NCI-H1436 treated with DMSO at 0.1 percent for 48 hours (cell line): ENCODE measurements at regions not wholly inside any gene's neighbourhood (a gene's known extent, or its start where the extent isn't known, plus 50 kb on each side); places are given as distances from the start of the nearest gene placed in this dataset.

ENCODE experiments used
- DNase-seq: peaks from one replicate; lab custom pipeline; 2025; lab: John Stamatoyannopoulos, UW

DNA sequence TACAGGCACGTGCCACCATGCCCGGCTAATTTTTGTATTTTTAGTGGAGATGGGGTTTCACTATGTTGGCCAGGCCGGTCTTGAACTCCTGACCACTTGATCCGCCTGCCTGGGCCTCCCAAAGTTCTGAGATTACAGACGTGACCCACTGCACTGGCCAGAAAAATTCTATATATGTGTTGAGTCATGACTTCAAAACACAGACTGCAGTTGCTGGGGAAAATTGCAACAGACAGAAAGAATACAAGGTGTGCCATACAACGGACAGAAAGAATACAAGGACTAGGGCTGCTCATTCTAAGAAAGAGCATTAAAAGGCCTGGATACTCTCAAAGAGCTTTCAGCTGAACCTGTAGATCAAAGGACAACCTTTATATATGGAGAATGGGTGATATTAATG lies 109.6 kb upstream of the ACSL4 start:
- DNase-seq, result no peak

DNA sequence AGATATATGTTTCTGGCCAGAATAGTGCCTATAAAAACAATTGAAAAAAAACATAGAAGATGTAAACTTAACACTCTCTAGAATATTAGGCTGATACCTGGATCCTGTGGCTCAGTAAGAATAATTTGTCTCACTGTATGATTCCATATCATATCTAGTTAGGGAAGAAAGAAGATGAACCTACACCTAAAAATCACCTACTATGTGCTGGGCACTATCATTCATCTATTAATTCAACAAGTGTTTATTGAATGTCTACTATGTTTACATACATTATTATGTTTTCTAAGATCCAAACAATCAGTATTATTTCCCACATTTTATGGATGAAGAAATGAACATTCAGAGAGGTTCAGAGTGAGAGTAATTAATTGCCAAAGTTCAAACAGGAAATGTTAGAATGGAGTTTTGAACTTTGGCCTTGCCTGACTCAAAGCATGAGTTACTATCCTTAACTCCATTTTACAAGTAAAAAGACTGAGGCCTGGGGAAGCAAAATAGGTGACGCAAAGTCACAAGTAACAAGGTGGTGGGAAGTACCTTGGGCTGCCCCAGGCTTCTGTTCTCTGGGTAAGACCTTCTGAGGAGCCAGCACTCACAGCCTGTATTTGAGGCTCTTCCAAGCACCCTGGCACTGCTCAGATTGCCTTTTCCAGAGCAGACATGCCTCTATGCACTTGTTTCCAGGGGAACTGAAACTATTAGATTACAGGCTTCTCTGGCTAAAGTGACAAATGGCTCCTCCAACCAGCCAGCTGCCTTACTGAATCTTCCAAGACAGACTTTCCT lies 111.1 kb upstream of the ACSL4 start:
- no peak for DNase-seq

DNA sequence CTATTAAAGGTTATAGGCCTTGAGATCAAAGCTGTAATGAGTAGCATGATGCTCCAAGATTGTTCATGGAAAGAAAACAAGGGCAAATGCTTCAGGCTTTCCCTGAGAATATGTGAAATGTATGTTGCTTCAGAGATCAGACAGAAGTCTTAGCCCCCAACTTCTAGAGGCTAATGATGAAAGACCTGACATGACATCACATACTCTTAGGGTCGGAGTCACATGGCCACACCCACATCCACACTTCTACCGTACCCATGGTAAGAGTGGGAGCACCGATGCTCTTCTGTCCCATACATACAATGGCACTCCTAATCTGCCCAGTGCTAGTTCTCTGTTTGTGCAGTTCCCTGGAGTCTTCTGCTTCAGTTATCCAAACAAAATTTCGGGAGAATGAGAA lies 111.9 kb upstream of the ACSL4 start:
- DNase-seq, result no peak

DNA sequence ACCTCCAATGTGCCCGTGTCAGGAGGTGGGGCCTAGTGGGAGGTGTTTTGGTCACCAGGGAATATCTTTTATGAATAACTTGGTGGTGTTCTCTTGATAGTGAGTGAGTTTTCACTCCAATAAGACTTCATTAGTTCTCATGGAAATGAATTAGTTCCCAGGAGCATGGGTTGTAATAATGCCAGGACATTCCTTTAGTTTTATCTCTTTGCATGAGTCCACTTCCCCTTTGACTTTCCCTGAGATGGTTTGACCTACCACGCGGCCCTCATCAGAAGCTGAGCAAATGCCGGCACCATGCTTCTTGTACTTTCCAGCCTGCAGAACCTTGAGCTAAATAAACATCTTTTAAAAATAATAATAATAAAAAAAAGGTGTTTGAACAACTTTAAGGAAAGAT lies 112.9 kb upstream of the ACSL4 start:
- no peak for DNase-seq

DNA sequence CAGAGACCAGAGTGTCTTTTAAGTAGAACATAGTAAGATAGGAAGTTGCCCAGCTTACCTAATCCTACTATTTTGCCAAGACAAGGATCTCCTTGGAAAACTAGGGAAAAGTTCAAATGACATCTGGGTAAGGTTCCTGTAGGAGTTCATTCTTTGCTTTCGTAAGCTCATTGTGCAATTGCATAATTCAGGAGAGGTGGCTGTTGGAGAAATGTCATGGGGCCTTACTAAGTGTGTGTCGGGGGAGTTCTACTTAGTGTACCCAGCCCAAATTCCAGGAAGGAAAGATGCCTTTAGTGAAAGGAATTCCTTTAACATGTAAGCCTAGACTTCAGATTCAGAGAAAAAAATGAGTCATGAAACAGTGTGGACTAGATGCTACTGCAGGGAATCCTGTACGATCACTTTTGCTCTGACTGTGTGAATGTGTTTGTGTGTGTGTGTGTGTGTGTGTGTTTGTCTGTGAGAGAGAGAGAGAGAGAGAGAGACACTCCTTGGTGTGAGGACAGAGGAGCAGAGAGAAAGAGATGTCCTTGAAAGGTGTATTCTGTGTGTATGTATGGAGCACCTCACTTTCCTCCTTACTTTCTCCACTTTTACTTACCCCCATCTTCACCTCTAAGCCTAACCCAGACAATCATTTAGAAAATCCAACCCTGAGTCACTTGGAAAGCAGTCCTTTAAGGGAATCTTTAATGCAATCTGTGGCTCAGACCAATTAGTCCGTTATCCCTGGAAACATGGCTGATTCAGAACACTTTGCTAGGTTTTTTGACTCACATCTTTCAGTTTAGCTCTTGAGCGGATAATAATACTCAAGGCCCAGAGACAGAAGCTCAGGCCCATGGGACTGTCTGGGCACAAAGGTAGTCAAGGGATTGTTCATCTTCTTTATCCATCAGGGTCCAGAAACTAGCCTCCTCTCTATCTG lies 114.5 kb upstream of the ACSL4 start:
- DNase-seq, result no peak

DNA sequence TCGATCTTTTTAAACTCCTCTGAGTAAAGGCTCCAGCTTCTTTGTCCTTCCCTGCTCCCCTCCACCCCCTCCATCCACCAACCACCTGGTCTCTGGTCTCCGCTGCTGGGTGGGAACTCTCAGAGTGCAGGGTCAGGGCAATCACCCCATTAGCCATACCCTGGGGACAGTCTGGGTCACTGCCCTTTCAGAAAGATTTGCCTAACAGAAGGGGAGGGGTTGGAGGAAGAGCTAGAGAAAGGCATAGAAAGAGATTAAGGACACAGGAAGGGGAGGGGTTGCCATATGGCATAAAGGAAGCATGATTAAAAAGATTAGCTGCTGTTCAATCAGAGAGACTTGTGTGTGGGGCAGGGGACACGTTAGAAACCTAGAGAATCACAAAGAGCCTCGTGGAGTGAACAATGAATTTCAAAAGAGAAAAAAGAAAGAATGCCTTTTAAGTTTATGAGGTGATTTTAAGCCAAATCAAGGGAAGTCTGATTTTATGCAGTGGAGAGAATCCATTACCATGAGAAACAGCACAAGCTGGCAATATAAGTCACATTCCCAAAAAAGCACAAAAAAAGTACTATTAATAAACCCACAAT lies 115.5 kb upstream of the ACSL4 start:
- no peak for DNase-seq

DNA sequence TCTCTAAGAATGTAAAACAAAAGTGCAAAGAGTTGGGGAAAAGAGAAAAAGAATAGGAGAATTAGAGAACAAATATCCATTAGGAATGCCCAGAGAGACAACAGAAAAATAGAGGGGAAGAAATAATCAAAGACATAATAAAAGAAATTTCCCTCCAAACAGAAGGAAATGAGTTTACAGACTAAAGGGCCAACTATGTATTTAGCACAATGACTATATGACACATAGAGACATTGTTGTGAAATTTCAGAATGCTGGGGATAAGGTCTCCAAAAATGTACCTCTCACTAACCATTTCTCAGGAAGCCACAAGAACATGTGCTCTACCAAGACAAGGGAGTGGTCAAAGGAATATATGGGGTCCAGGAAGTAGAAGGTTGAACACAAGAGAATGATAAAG lies 121.0 kb upstream of the ACSL4 start:
- no peak for DNase-seq

DNA sequence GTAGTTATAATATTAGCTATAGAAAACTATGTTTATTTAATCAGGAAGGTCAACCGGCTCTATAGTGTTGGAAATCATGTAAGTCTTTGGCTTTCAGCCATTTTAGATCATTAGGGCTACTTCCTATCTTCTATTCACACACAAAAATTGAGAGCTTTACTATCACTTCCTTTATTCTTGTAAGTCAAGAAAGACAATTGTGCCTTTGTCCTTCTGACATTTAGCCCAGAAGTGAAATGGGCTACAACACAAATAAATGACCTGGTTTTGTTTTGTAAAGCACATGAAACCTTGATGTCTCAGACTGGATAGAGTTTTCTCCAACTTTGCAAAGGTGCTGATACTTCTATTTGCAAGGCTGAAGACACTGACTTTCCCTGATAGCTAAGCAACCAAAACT lies 122.4 kb upstream of the ACSL4 start:
- DNase-seq, result no peak

DNA sequence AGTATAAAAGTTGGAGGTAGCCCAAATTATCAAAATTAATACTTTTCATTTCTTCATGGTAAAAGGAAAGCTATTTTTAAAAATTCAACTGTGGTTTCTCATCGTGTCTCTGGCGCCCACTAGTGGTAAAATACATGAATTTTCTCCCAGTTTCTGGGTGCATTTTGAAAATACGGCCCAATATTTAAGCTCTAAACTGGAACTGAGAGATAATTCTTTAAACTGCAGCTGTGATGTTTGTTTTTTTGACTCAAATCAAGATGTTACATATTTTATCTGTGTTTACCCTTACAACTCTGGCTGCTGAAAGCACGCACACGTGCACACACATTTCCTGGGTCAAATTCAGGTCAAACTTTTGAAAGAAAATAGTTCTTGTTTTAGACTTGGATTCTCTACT lies 123.9 kb upstream of the ACSL4 start:
- no peak for DNase-seq

DNA sequence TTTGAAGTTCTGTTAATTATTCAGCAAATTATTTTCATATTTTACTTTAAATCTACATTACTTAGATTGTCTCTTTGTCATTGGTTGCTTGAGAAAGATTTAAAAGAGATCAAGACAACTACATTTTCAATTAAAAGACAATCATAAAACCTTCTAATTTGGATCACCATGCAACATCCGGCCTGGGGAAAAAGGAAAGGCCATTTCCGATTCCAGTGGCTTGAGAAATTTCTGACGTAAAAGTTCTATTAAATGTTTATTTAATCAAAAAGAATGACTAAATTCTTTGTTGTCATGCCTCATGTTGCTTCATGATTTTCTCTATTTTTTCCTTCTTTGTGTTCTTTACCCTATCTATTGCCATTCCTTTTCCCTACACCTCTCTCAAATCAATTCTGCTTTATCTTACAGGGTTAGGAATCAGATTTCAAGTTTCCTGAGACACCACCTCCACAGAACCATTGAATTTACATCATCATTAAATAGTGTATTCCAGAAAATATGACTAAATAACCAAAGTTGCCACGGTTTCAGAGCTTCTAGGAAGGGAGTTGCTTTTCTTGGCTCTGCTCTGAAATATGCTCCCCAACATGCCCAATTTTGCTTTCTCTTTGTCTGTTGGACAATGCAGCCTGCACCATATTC lies 124.6 kb upstream of the ACSL4 start:
- no peak for DNase-seq

DNA sequence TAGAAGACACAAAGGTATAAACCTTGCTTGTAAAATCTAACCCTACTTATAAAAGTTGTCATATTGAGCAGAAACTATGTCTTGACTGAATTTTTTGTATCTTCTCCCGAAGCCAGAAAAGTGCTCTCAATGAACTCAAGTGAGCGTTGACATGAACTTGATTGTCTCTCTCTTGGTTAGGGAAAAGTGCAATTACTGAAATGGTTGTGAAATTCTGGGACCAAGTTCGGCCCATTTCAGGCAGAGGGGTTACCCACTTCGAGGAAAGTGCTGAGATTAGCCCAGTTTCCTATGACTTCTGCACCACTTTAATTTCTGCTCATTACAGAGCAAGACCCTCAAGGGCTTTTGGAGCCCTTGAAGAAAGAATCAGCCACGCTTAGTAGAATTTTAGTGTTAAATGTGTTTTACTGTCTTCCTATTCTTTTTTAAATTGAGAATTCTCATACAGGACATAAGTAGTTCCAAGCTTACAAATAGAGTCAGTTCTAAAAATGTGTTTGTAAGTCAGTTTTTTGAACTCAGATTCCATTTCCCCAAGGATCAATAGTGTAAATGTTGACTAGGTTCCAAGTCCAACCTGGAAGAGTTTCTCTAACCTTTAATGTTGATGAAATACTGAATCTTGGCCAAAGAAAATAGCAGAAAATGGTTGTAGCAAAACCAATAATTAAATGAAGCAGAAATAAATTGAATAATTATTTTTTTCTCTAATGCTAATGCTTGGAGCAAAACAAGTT lies 125.7 kb upstream of the ACSL4 start:
- no peak for DNase-seq

DNA sequence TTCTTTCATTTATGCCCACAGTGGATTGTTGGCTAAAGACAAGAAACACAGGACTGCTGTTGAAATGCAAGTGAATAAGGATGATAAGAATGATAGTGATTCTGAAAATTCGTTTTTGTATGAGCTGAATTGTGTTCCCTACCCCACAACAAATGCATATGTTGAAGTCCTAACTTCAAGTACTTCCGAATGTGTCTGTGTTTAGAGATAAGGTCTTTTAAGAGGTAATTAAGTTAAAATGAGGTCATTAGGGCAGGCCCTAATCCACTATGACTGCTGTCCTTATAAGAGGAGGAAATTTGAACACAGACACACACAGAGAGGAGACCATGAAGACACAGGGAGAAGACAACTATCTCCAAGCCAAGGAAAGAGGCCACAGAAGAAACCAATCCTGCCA lies 126.6 kb upstream of the ACSL4 start:
- no peak for DNase-seq

DNA sequence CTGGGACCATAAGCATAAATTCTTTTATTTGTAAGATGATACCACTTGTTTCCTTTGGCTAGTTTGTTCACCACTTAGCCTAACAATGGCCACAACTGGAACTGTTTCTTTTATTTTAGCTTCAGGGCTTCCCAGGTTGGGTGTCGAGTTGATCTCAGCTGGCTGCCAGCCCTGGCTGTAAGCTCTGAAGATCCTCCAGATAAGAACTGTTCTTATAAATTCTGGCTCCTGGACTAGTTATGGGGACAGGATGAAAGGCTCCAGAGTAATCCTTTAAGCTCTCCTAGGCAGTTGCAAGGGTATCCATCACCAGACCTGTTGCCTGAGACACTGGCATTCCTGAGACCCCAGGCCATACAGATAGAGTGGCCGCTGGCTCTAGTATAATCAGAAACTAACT lies 129.4 kb upstream of the ACSL4 start:
- no peak for DNase-seq

DNA sequence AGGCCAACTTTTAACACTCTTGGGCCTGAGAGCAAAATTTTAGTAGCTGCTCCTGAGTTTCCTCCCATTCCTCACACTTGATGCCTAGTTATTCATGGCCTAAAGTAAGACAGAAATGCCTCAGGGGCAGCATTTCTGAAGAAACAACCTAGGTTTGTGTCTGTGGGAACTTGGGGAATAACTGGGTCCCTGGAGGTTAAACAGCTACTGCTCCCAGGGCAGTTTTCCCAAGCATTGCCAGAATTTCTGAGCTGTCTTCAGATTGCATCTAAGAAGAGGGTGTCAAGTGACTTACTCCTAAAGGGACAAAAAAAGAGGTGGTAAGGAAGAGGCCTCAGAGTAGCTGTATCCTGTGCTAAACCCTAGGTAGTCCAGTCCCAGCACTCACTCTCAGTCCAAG lies 130.8 kb upstream of the ACSL4 start:
- no peak for DNase-seq

DNA sequence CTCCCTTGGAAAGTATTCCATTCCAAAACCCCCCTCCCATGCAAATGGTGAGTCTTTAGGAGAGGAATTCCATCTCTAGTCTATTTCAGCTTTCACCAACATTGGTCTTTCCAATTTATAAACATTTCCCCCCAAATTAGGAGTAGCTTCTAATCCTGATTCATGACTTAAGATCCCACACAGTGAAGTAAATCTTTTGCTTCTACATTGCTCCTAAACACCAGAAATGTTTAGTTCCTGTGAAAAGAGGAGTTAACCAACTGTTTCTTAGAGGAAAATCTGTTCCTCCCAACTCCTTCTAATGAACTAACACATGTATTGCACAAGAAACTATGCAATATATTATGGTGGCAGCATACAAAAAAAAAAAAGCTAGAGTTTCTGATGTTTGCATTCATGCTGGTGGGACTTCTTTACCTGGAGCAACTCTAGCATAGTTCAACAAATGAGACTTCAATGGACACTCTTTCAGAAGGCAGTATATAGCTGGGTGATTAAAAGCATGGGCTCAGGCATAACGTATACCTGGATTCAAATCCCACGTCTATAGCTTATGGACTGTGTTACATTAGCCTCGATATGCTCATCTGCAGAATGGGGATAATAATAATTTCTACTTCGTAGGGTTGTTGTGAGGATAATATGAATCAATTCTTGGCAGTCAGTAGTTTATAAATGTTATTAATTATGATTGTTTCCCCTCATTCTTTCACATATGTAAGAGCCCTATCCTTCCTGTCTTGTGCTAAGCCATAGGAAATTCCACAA lies 131.6 kb upstream of the TMEM164 start:
- no peak for DNase-seq

DNA sequence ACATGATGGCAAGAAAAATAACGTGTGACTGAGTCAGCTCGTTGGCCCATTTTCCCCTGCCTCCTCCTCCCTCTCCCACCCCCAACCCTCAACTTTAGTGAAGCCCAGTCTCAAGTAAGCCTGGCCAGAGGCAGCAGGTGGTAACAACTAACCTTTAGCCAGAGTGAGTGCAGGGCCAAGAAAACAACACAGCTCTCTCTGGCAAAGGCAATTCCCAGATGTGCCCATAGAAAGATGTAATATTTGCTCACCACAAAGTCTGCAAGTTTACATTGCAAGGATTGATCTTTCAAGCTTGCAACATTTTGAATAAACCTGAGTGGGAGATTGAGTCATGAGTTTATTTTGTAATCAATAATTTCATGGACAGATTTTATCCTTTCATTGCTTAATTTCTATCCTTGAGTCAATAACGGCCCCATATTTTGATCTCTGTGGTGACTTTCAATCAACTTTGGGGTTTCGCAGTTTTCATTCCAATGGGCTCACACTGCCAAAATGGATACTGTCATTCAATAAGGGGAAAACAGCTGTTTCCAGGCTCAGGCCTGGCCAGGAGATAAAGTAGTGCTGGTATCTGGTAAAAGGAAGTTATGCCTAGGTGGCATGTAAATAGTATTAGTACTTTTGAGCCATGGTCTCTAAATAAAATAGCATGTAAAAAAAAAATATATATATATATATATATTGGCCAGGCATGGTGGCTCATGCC lies 130.7 kb upstream of the TMEM164 start:
- DNase-seq, result no peak

DNA sequence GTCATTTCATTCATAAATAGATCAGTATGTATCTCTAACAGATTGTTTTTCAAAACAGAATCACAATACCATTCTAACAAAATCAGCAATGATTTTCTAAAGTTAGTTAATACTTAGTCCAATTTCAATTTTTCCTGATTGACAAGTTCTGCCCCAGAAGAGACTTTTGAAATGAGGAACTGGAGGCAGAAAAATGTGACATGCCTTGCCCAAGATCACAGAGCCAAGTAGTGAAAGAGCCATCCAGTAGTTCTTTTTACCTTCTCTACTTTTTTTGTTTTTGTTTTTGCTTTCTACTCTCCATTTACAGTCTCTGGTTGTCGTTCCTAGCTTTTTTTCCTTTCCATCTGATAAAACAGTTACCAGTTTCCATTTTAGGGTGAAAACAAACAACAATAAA lies 129.3 kb upstream of the TMEM164 start:
- no peak for DNase-seq

DNA sequence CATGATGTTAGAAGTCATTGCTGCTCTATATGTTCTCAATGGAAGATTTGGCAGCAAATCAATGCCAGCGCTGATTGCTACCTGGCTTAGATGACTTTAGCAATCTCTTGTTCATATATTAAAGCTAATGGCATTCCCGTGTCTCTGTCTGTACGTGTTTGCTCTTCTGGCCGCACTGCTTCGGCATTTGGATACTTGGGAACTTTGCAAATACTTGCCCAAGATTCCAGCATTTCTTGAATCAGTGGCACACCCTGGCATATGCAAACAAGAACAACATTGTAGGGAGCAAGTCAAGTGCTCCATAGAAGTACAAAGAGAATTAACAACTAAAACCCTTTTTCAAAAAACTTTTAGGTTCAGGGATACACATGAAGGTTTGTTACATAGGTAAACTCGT lies 128.9 kb upstream of the TMEM164 start:
- no peak for DNase-seq

DNA sequence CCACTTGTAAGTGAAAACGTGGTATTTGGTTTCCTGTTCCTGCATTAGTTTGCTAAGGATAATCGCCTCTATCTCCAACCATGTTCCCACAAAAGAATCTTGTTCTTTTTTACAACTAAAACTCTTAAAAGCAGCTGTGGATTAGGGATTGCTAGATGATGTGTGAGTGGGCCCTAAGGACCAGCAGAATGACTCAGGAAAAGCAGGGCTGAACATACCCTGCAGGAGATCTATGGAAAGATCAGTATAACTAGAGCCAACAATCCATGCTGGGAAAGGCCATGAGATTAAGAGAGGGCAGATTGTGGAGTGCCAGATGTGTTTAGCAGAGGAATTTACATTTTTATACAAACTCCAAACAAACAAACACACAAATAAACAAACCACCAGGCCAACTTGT lies 128.4 kb upstream of the TMEM164 start:
- DNase-seq, result no peak

DNA sequence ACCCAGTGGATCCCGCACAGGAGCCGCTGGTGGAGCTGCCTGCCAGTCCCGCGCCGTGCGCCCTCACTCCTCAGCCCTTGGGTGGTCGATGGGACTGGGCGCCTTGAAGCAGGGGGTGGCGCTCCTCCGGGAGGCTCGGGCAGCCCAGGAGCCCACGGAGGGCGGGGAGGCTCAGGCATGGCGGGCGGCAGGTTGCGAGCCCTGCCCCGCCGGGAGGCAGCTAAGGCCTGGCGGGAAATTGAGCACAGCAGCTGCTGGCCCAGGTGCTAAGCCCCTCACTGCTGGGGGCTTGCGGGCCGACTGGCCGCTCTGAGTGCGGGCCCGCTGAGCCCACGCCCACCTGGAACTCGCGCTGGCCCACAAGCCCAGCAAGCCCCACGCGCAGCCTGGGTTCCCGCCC lies 127.1 kb upstream of the TMEM164 start:
- DNase-seq, result no peak
